HepG2 (cell line): ENCODE measurements at regions not wholly inside any gene's neighbourhood (a gene's known extent, or its start where the extent isn't known, plus 50 kb on each side); places are given as distances from the start of the nearest gene placed in this dataset.

Experiments
- ATAC-seq: fragments of 200-7000 bp; cut with Tn5 transposase; 3 replicates; pipeline ENCODE4 v1.9.1; 2020; ENCODE audit warnings: mild to moderate bottlenecking, moderate library complexity
- BruUV-seq: library from RNA; stranded (reverse); fragments of 400-500 nt; replicated peaks from 2 replicates; lab custom pipeline; 2021; lab: Mats Ljungman, UMichigan
- CTCF ChIA-PET: fragments of 300-600 bp; formaldehyde crosslinking; extraction: SDS; loops from one replicate; lab custom pipeline; 2021; ENCODE audit warnings: low total read pairs, inconsistent platforms, low intra/inter-chr PET ratio; lab: Yijun Ruan, JAX
- POLR2A ChIA-PET: fragments of 350-600 bp; sonication (Branson Sonifier 250); formaldehyde crosslinking; loops from one replicate; lab custom pipeline; 2020; ENCODE audit warnings: antibody characterized with exemption, inconsistent platforms; lab: Yijun Ruan, JAX
- DNase-seq: peaks from one replicate; pipeline ENCODE4 v3.0.0-alpha.2; 2015; ENCODE audit warnings: low spot score
- FAIRE-seq: peaks from 3 replicates; lab custom pipeline; 2011; peaks lifted over from hg19 to GRCh38; lab: Jason Lieb, UNC
- H2AFZ ChIP-seq: one replicate; pipeline ENCODE4 v1.6.1; 2011; ENCODE audit warnings: low read length, inconsistent platforms
- H3K27ac ChIP-seq: fragments of 300-600 bp; 3 replicates; pipeline ENCODE4 v1.8.0; 2011; ENCODE audit warnings: mixed run types, mild to moderate bottlenecking, mixed read lengths, low read length, inconsistent platforms; ENCODE audit not compliant: insufficient read depth; ENCODE audit errors: extremely low read length
- H3K27me3 ChIP-seq, 2 experiments: fragments of 200-600 bp in 1 of 2; 2 replicates in 1 of 2; 3 replicates in 1 of 2; pipeline versions ENCODE4 v1.6.0 to v1.8.0; 2011; ENCODE audit warnings: low read length in 2 of 2, mild to moderate bottlenecking in 2 of 2, moderate library complexity in 2 of 2, inconsistent platforms in 1 of 2; ENCODE audit not compliant: insufficient read depth in 2 of 2, control insufficient read depth in 1 of 2
- H3K36me3 ChIP-seq, 2 experiments: fragments of 200-600 bp in 1 of 2; replicated peaks in 1 of 2; 2 replicates in 1 of 2; 3 replicates in 1 of 2; pipeline versions ENCODE4 v1.5.1 to v1.8.0; 2011; ENCODE audit warnings: low read length in 2 of 2, inconsistent platforms in 1 of 2; ENCODE audit not compliant: insufficient read depth in 2 of 2, control insufficient read depth in 1 of 2
- H3K4me1 ChIP-seq: 2 replicates; pipeline ENCODE4 v1.5.1; 2012; ENCODE audit warnings: low read length, inconsistent platforms; ENCODE audit not compliant: insufficient read depth
- H3K4me2 ChIP-seq: 2 replicates; pipeline ENCODE4 v1.6.0; 2011; ENCODE audit warnings: low read depth, low read length, inconsistent platforms
- H3K4me3 ChIP-seq, 3 experiments: fragments of 200-600 bp in 1 of 3; sonication (generic), shearing (Covaris generic) in 1 of 3; replicated peaks in 1 of 3; 2 replicates each; pipeline ENCODE4 v1.5.1; 2011 to 2016; ENCODE audit warnings: low read length in 3 of 3, inconsistent platforms in 2 of 3, low read depth in 2 of 3, mild to moderate bottlenecking in 2 of 3, control low read depth in 1 of 3, mixed read lengths in 1 of 3; ENCODE audit not compliant: insufficient read depth in 1 of 3
- H3K79me2 ChIP-seq: one replicate; pipeline ENCODE4 v1.6.1; 2011; ENCODE audit warnings: low read length, inconsistent platforms; ENCODE audit not compliant: insufficient read depth
- H3K9ac ChIP-seq: 2 replicates; pipeline ENCODE4 v1.6.0; 2011; ENCODE audit warnings: mild to moderate bottlenecking, low read depth, low read length, inconsistent platforms; ENCODE audit not compliant: insufficient read depth
- H3K9me3 ChIP-seq: 2 replicates; pipeline ENCODE4 v1.5.1; 2012; ENCODE audit warnings: mild to moderate bottlenecking, low read length
- H4K20me1 ChIP-seq: 2 replicates; pipeline ENCODE4 v1.6.0; 2011; ENCODE audit warnings: inconsistent platforms, mild to moderate bottlenecking, low read length, moderate library complexity; ENCODE audit not compliant: insufficient read depth
- ATF1 ChIP-seq: IDR thresholded peaks from 2 replicates; pipeline ENCODE4 v1.6.1; 2016; ENCODE audit warnings: mild to moderate bottlenecking, control low read depth
- BCL3 ChIP-seq: sonication (generic); formaldehyde crosslinking; IDR thresholded peaks from 2 replicates; pipeline ENCODE4 v1.5.1; 2020; ENCODE audit warnings: mild to moderate bottlenecking, missing genetic modification reagents, moderate library complexity
- CEBPZ ChIP-seq: IDR thresholded peaks from 2 replicates; pipeline ENCODE4 v1.6.1; 2012; ENCODE audit warnings: low read length, improper control_type of control experiment
- CREB1 ChIP-seq, 2 experiments: fragments of 450-650 bp in 1 of 2; IDR thresholded peaks; 2 replicates each; pipeline ENCODE4 v1.6.1; 2016 to 2017; ENCODE audit warnings: control low read depth in 1 of 2, mild to moderate bottlenecking in 1 of 2, missing compliant biosample characterization in 1 of 2, missing genetic modification characterization in 1 of 2
- GATAD1 ChIP-seq: IDR thresholded peaks from 2 replicates; pipeline ENCODE4 v1.6.1; 2016; ENCODE audit warnings: missing genetic modification reagents, missing compliant biosample characterization
- GMEB1 ChIP-seq: sonication (generic); formaldehyde crosslinking; IDR thresholded peaks from 2 replicates; pipeline ENCODE4 v1.5.1; 2020; ENCODE audit warnings: missing genetic modification reagents, mild to moderate bottlenecking, borderline replicate concordance
- GTF3A ChIP-seq: sonication (generic); formaldehyde crosslinking; conservative IDR thresholded peaks from 2 replicates; pipeline ENCODE4 v1.4.0; 2020; ENCODE audit warnings: mild to moderate bottlenecking, missing genetic modification reagents
- KMT2B ChIP-seq: IDR thresholded peaks from 2 replicates; pipeline ENCODE4 v1.6.1; 2016; ENCODE audit warnings: missing genetic modification reagents, missing compliant biosample characterization
- RFX3 ChIP-seq: IDR thresholded peaks from 2 replicates; pipeline ENCODE4 v1.6.1; 2016; ENCODE audit warnings: missing biosample characterization, missing genetic modification reagents
- SYNCRIP ChIP-seq: fragments of 200-400 bp; formaldehyde crosslinking; IDR thresholded peaks from 2 replicates; pipeline ENCODE4 v1.6.1; 2018; ENCODE audit warnings: mild to moderate bottlenecking, low read depth, low read length; ENCODE audit not compliant: insufficient read depth
- THAP8 ChIP-seq: sonication (generic); formaldehyde crosslinking; IDR thresholded peaks from 2 replicates; pipeline ENCODE4 v1.5.1; 2020; ENCODE audit warnings: missing genetic modification reagents, mild to moderate bottlenecking, borderline replicate concordance
- ZFP37 ChIP-seq: sonication (generic); formaldehyde crosslinking; IDR thresholded peaks from 2 replicates; pipeline ENCODE4 v1.4.0; 2020; ENCODE audit warnings: missing genetic modification reagents, borderline replicate concordance
- ZNF282 ChIP-seq: fragments of 450-650 bp; IDR thresholded peaks from 2 replicates; pipeline ENCODE4 v1.6.1; 2018; ENCODE audit not compliant: partially characterized antibody
- WGBS: methylation state at CpG from one replicate; pipeline ENCODE4 v1.1.6; 2017; ENCODE audit warnings: low lambda C conversion rate; 5-methylcytosine and 5-hydroxymethylcytosine counted together
- in situ Hi-C: cut with HindIII; loops from 2 replicates; pipeline ENCODE4 v1.10.0; 2017; ENCODE audit warnings: low pct_unique_long_range_greater_than_20kb; ENCODE audit not compliant: extremely low pct_ligation_motif_present
- intact Hi-C: fragments of 100-400 bp; cut with micrococcal nuclease; formaldehyde crosslinking; loops from one replicate; pipeline ENCODE4 v1.10.0; 2022; ENCODE audit not compliant: unreplicated experiment

GRCh38 chr14:26866721-26867120 lies 268.9 kb upstream of the NOVA1 start:
- Histone ChIP-seq H3K27ac (no peak overlapping the region), H3K79me2 (no peaks in the 10 kb centered on the region), H3K36me3 (no peaks in the 10 kb centered on the region), H3K4me2 (no peak overlapping the region), H3K4me3 (no peak overlapping the region), H2AFZ (no peak overlapping the region), H3K4me1 (no peaks in the 10 kb centered on the region), H3K9me3 (peaks cover 75% of the 10 kb centered on the region), H4K20me1 (no peaks in the 10 kb centered on the region), H3K27me3 (no peaks in the 10 kb centered on the region), H3K9ac (no peak overlapping the region)
- POLR2A ChIA-PET = no interaction called here
- in situ Hi-C loops (no loop called here), intact Hi-C loops (no loop called here)
- BruUV-seq = no TSS peak
- ATAC-seq = no peak
- 0% methylated on average over 1 of the region's 1 CpG for WGBS
- TF ChIP-seq RFX3 (no peak), SYNCRIP (no peak), THAP8 (CRISPR knock-in tag) (no peak), CEBPZ (no peak), GATAD1 (CRISPR knock-in tag) (no peak), KMT2B (no peak), CREB1 (IDR thresholded peaks at IDR 0.05) (no peak), CREB1 (CRISPR knock-in tag; IDR thresholded peaks at IDR 0.05) (no peak), ATF1 (CRISPR knock-in tag) (no peak), BCL3 (CRISPR knock-in tag) (no peak), GMEB1 (CRISPR knock-in tag) (no peak), GTF3A (CRISPR knock-in tag) (no peak), ZNF282 (no peak), ZFP37 (CRISPR knock-in tag) (no peak)
- DNase-seq = no peak
- no peak for FAIRE-seq
- CTCF ChIA-PET = no interaction called here
